SK-N-SH (cell line): ENCODE measurements at regions not wholly inside any gene's neighbourhood (a gene's known extent, or its start where the extent isn't known, plus 50 kb on each side); places are given as distances from the start of the nearest gene placed in this dataset.

Experiments
- CTCF ChIA-PET: fragments of 300-600, 350-600 bp; formaldehyde crosslinking; extraction: SDS; loops from one replicate; lab custom pipeline; 2021; lab: Yijun Ruan, JAX
- POLR2A ChIA-PET: fragments of 350-600 bp; sonication (Branson Sonifier 250); formaldehyde crosslinking; extraction: SDS; loops from one replicate; lab custom pipeline; 2020; ENCODE audit warnings: antibody characterized with exemption, inconsistent platforms; lab: Yijun Ruan, JAX
- DNase-seq: peaks from one replicate; pipeline ENCODE4 v3.0.0; 2012
- H2AFZ ChIP-seq: fragments of 200-600 bp; sonication (generic); 2 replicates; pipeline ENCODE4 v1.8.1; 2016; ENCODE audit warnings: antibody characterized with exemption, mild to moderate bottlenecking, low read depth
- H3F3A ChIP-seq: fragments of 200-600 bp; sonication (generic); replicated peaks from 2 replicates; pipeline ENCODE3; 2016; ENCODE audit warnings: antibody characterized with exemption, mild to moderate bottlenecking; ENCODE audit not compliant: insufficient read depth
- H3K27ac ChIP-seq, 2 experiments: fragments of 200-500 bp in 1 of 2; fragments of 200-600 bp in 1 of 2; sonication (Bioruptor generic) in 1 of 2; sonication (generic), shearing (Covaris generic) in 1 of 2; 2 replicates each; pipeline versions ENCODE4 v1.5.1 to v1.6.1; 2014 to 2016; ENCODE audit warnings: low read depth in 2 of 2, inconsistent platforms in 1 of 2, low read length in 1 of 2, mild to moderate bottlenecking in 1 of 2, mixed read lengths in 1 of 2
- H3K27me3 ChIP-seq: fragments of 200-600 bp; sonication (generic), shearing (Covaris generic); 2 replicates; pipeline ENCODE4 v1.6.1; 2016; ENCODE audit warnings: mixed run types; ENCODE audit not compliant: insufficient read depth
- H3K36me3 ChIP-seq, 2 experiments: fragments of 200-500 bp in 1 of 2; fragments of 200-600 bp in 1 of 2; sonication (Bioruptor generic) in 1 of 2; sonication (generic) in 1 of 2; replicated peaks in 1 of 2; 2 replicates each; pipeline versions ENCODE3 to v1.5.1; 2014 to 2016; ENCODE audit warnings: low read length in 1 of 2, mild to moderate bottlenecking in 1 of 2; ENCODE audit not compliant: insufficient read depth in 2 of 2, control insufficient read depth in 1 of 2
- H3K4me1 ChIP-seq, 2 experiments: fragments of 200-500 bp in 1 of 2; fragments of 200-600 bp in 1 of 2; sonication (Bioruptor generic) in 1 of 2; sonication (generic), shearing (Covaris generic) in 1 of 2; 2 replicates each; pipeline versions ENCODE4 v1.5.1 to v1.6.1; 2014 to 2016; ENCODE audit warnings: low read depth in 1 of 2, low read length in 1 of 2, mixed run types in 1 of 2; ENCODE audit not compliant: insufficient read depth in 2 of 2, control insufficient read depth in 1 of 2
- H3K4me2 ChIP-seq: fragments of 200-600 bp; sonication (generic), shearing (Covaris generic); 2 replicates; pipeline ENCODE4 v1.6.1; 2017; ENCODE audit warnings: mixed run types
- H3K4me3 ChIP-seq, 2 experiments: fragments of 200-500 bp in 1 of 2; fragments of 200-600 bp in 1 of 2; sonication (Bioruptor generic) in 1 of 2; sonication (generic), shearing (Covaris generic) in 1 of 2; 2 replicates each; pipeline versions ENCODE4 v1.5.1 to v1.8.1; 2014 to 2016; ENCODE audit warnings: low read depth in 2 of 2, inconsistent platforms in 1 of 2, low read length in 1 of 2, mild to moderate bottlenecking in 1 of 2, mixed read lengths in 1 of 2, moderate library complexity in 1 of 2
- H3K79me2 ChIP-seq: fragments of 200-600 bp; sonication (generic); 2 replicates; pipeline ENCODE4 v1.8.1; 2017; ENCODE audit warnings: mild to moderate bottlenecking; ENCODE audit not compliant: insufficient read depth
- H3K9ac ChIP-seq: fragments of 200-600 bp; sonication (generic); 2 replicates; pipeline ENCODE4 v1.6.1; 2017; ENCODE audit warnings: mixed run types
- H3K9me2 ChIP-seq: fragments of 200-600 bp; sonication (generic); 2 replicates; pipeline ENCODE4 v1.6.1; 2017; ENCODE audit warnings: mixed run types
- H3K9me3 ChIP-seq: fragments of 200-600 bp; sonication (generic); 2 replicates; pipeline ENCODE4 v1.6.1; 2017; ENCODE audit warnings: mixed run types, mild to moderate bottlenecking, moderate library complexity
- H4K20me1 ChIP-seq: fragments of 200-600 bp; sonication (generic); 2 replicates; pipeline ENCODE4 v1.6.1; 2017; ENCODE audit warnings: mild to moderate bottlenecking, mixed run types; ENCODE audit not compliant: insufficient read depth
- CHD2 ChIP-seq: fragments of 150-350 bp; IDR thresholded peaks from 2 replicates; pipeline ENCODE4 v1.6.1; 2018; ENCODE audit warnings: low read length; ENCODE audit not compliant: partially characterized antibody
- EP300 ChIP-seq, 2 experiments: IDR thresholded peaks; 2 replicates each; pipeline versions ENCODE4 v1.4.0 to v1.6.1; 2012; ENCODE audit warnings: borderline replicate concordance in 1 of 2, low read depth in 1 of 2, low read length in 1 of 2
- FOSL2 ChIP-seq: IDR thresholded peaks from 2 replicates; pipeline ENCODE4 v1.4.0; 2012; ENCODE audit warnings: low read depth, mild to moderate bottlenecking, moderate library complexity, borderline replicate concordance
- FOXM1 ChIP-seq: IDR thresholded peaks from 2 replicates; pipeline ENCODE4 v1.4.0; 2012; ENCODE audit warnings: low read depth, mild to moderate bottlenecking
- GABPA ChIP-seq: IDR thresholded peaks from 2 replicates; pipeline ENCODE4 v1.4.0; 2012; ENCODE audit warnings: low read depth, mild to moderate bottlenecking
- GATA2 ChIP-seq: sonication (generic); formaldehyde crosslinking; IDR thresholded peaks from 2 replicates; pipeline ENCODE4 v1.5.0; 2020; ENCODE audit warnings: mild to moderate bottlenecking, missing genetic modification reagents
- MEF2A ChIP-seq: IDR thresholded peaks from 2 replicates; pipeline ENCODE4 v1.4.0; 2012; ENCODE audit warnings: low read depth, borderline replicate concordance
- NFIC ChIP-seq: IDR thresholded peaks from 2 replicates; pipeline ENCODE4 v1.4.0; 2012; ENCODE audit warnings: borderline replicate concordance
- REST ChIP-seq: IDR thresholded peaks from 2 replicates; pipeline ENCODE4 v1.6.1; 2012; ENCODE audit warnings: mild to moderate bottlenecking, low read depth, low read length, moderate library complexity
- RXRA ChIP-seq: IDR thresholded peaks from 2 replicates; pipeline ENCODE4 v1.4.0; 2012; ENCODE audit warnings: low read depth, mild to moderate bottlenecking, borderline replicate concordance
- TCF12 ChIP-seq: IDR thresholded peaks from 2 replicates; pipeline ENCODE4 v1.4.0; 2012
- USF2 ChIP-seq: fragments of 150-350 bp; IDR thresholded peaks from 2 replicates; pipeline ENCODE4 v1.6.1; 2017; ENCODE audit warnings: antibody characterized with exemption, low read length, low read depth, borderline replicate concordance
- YY1 ChIP-seq: IDR thresholded peaks from 2 replicates; pipeline ENCODE4 v1.4.0; 2012; ENCODE audit warnings: low read depth, mild to moderate bottlenecking
- WGBS: methylation state at CpG from one replicate; pipeline ENCODE4 v1.1.6; 2017; ENCODE audit warnings: low lambda C conversion rate; 5-methylcytosine and 5-hydroxymethylcytosine counted together

GRCh38 chr3:109553591-109554371 is 216.4 kb upstream of the DPPA4 start (continued):
- TF ChIP-seq FOSL2 (peak; percentile 88; the same call in 1 of the 2 replicates), GABPA (no peak), RXRA (peak; percentile 72), MEF2A (peak; percentile 91), CHD2 (no peak), GATA2 (CRISPR knock-in tag) (no peak), YY1 (peak; percentile 62; the same call in 1 of the 2 replicates), TCF12 (peak; percentile 96), NFIC (peak; percentile 95), REST (no peak), FOXM1 (peak; percentile 89; the same call in 1 of the 2 replicates), EP300 (IDR thresholded peaks at IDR 0.05; ENCODE audit: borderline replicate concordance in 1 of 2, low read depth in 1 of 2, low read length in 1 of 2) (peak; percentile 47 to 98)

GRCh38 chr3:109559389-109559788 is 222.0 kb upstream of the DPPA4 start:
- 76% methylated on average over 1 of the region's 1 CpG for WGBS
- DNase-seq, result no peak
- no peak overlapping the region for H2AFZ ChIP-seq
- H3K4me2 ChIP-seq, result no peak overlapping the region
- POLR2A ChIA-PET, result no interaction called here
- TF ChIP-seq USF2, result no peak
- TF ChIP-seq, all 33 proteins: peak for 0
- Histone ChIP-seq H3K4me3 (no peak overlapping the region), H3K4me1 (peaks cover 0 to 2% of the 10 kb centered on the region in 2 experiments; a peak in 1 of 4 replicates), H4K20me1 (no peaks in the 10 kb centered on the region), H3K27ac (no peak overlapping the region), H3K36me3 (no peaks in the 10 kb centered on the region), H3K79me2 (no peaks in the 10 kb centered on the region), H3K9me2 (no peaks in the 10 kb centered on the region), H3K9me3 (0 out of 2 replicates have a peak, but pooled peaks cover 10% of the 10 kb centered on the region), H3K27me3 (no peaks in the 10 kb centered on the region), H3F3A (peaks cover 10% of the 10 kb centered on the region), H3K9ac (no peak overlapping the region)
- CTCF ChIA-PET, result no interaction called here
